DMS153 treated with DMSO at 0.1 percent for 48 hours (cell line): ENCODE measurements at regions not wholly inside any gene's neighbourhood (a gene's known extent, or its start where the extent isn't known, plus 50 kb on each side); places are given as distances from the start of the nearest gene placed in this dataset.
"Not testable (repeated sequence)": the region's sequence is repeated elsewhere in the genome, so short reads cannot be mapped to it uniquely, and the experiment has no call there.

Source experiments
- DNase-seq: peaks from one replicate; lab custom pipeline; 2025; ENCODE audit not compliant: unreplicated experiment; lab: John Stamatoyannopoulos, UW

- peak; percentile 48 for DNase-seq
Observed at GRCh38 chr13:86051134-86052103, 252.2 kb upstream of the SLITRK6 start.

DNA sequence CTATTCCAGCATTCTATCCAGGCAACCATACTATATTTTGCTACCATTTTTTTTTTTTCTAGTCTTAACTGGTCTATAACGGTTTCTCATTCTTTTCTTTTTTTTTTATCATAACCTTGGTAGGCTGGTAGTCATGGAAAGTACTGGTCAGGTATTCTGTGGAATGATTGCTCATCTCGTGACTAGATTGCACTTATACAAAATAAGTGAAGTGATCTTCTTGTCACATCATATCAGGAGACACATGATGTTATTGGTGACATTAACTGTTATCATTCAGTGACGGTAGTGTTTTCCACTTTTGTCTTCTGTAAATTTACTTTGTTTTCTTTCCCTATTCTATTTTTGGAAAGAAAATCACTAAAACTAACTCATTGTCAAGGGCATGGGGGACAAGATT is 239.3 kb upstream of the SLITRK6 start:
- no peak for DNase-seq

GRCh38 chr13:86020351-86021002 is 221.3 kb upstream of the SLITRK6 start:
- no peak for DNase-seq

DNA sequence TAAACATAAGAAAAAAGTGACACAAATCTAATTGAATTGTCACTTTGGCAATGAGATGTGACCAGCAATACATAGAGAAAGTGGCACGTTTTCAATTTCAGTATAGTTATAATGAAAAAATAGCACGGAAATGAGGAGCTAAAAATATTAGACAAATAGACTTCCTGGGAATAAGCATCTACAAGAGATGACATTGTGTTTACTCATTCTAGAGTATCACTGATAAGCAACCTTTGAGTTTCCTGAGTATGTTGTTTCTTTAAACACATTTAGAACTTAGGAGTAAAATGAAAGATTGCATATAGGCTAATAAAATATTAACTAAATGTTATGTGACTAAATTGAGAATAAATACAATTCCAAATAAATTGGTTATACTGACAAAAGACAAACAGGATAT is 207.1 kb upstream of the SLITRK6 start:
- DNase-seq = no peak

DNA sequence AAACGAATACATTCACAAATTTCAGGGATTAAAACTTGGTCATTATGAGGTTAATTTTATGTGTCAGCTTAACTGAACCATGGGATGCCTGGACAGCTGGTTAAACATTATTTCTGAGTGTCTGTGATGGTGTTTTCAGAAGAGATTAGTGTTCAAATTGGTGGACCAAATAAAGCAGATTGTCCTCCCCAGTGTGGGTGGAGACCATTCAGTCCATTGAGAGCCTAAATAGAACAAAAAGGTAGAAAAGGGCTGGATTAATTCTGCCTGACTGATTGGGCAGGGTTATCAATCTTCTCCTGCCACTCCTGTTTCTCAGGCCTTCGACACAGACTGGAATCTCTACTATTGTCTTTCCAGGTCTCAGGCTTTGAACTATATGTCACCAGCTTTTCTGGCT is 203.8 kb upstream of the SLITRK6 start:
- DNase-seq = no peak

DNA sequence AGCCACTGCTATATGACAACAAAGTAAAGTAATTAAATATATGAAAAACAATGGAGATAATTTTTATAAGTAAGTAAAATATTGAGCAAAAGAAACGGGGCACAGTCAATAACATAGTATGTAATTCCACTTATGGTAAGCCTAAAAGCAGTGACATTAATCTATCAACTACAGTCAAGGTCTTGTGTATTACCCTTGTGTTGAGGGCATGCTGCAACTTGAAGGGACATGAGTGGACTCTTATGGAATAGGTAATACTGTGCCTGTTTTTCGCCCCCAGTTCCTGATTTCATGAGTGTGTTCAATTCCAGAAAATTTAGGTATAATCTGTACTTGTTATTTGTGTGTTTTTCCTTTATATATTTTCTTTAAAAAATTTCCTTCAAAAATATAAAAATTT is 201.3 kb upstream of the SLITRK6 start:
- DNase-seq = no peak

DNA sequence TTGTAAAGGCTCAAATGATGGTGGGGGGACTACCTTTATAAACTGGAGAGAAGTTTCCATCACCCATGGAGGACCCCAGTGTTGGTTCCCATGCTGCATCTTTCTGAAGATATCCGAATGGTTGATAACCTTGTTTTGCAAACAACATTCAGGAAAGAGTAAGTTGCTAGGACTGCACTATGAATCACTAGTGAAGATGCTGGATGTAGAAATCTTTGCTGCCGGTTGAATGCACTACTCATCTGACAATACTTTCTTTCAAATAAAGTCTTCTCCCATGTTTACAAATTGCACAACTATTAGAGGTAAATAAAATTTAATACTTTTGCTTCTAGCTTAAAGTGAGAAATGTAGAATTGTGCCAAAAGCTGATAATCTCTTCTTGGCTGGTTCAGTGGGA is 198.4 kb upstream of the SLITRK6 start:
- DNase-seq = no peak

DNA sequence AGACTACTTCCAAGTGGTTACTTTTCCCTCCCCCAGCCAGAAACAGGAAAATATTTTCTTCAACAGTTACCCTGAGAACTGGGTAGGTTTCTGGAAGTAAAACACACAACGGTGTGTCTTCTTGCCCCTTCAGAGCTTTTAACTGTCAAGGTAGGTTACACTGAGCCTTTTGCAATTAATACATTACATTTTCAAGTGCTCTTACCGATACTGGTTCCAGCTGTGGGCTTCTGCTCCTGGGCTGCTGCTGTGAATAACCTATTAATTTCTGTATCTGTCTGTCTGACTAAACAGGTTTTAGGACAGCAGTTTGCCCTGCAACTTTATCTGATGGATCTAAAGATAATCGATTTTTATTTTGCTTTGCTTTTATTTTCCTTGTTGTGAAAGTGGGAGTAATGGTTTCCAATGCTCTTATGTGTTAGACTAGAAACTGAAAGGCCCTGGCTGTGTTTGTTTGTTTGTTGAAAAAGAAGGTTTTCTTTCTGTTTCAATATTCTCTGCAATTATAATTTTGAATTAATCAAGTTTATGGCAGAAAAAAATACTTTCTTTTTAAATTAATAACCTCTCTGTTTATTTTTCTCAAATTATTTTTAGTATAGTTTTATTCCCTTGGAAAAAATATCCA is 196.7 kb upstream of the SLITRK6 start:
- DNase-seq = no peak

DNA sequence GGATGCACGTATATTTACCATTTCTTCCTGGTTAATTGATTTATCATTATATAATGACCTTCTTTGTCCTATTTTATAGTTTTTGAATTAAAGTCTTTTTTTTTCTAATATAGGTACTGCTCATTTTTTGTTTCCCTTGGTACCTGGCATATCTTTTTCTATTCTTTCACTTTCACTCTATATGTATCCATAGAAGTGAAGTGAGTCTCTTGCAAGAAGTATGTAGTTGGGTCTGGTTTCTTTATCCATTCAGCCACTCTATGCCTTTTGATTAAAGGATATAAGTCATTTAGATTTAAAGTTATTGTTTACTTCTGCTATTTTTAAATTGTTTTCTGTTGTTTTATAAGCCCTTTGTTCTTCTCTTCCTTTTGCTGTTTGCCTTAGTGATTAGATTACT is 194.3 kb upstream of the SLITRK6 start:
- no peak for DNase-seq

DNA sequence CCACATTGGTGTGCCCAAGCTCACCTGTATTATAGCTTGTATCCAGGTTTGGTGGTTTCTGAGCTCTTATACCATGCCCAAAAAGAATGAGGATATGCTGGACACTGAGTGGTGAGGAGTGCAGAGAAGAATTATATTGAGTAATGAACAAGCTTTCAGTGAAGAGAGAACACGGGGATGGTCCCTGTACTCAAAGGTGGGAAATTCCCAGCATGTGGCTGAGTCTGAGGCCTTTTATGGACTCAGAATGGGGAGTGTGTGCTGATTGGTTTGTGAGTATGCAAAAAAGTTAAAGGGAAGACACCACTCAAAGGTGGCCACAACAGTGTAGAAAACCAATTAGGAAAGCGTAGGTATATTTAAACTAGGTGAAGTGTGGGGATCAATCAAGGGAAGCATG is 191.2 kb upstream of the SLITRK6 start:
- DNase-seq = no peak

DNA sequence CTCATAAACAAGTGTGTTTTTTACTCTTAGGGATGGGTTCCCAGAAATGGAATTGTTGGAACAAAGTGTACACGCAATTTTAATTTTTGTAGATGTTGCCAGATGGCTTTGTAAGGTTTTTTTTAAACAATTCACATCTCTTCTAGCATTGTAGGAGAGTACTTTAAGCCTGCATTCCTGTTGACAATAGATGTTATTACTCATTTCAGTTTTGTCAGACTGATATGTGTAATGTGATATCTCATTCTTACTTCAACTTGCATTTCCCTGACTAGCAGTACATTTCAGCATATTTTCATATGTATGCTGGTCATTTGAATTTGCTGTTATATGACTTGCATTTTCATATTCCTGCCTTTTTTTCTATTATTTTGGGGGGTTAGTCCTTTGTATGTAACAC is 186.6 kb upstream of the SLITRK6 start:
- DNase-seq = no peak

DNA sequence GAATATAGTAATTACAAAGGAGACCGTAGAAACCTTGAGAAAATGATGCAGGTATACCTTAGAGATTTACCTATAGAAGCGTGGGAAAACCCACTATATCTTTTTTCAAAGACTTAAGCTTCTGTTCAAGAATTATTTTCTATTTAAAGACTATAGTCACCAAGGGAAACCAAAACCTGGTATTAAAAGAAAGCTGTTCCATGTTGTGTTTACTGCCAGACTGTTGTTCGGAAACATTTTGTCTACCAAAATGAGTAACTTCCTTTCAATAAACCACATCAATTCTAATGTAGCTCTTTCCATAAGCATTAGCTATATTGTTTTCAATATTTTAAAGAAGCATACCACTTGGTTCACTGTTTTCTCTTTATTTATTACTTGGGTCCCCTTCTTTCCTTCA is 182.9 kb upstream of the SLITRK6 start:
- no peak for DNase-seq

DNA sequence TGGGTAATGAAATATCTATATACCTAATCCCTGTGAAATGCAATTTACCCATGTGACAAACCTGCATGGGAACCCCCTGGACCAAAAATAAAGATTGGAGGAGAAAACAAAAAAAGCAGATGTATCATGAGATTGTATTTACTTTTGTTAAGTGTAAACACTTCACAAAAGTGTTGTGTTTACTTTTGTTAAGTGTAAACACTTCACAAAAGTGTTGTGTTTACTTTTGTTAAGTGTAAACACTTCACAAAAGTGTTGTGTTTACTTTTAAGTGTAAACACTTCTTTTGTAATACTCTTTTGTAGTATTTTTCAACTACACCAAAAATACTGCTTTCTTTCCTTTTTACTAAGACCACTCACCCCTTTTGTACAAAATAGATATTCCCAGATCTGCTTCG is 181.2 kb upstream of the SLITRK6 start:
- not testable (repeated sequence) for DNase-seq

- DNase-seq = no peak
Observed at GRCh38 chr13:85976242-85976641, 177.0 kb upstream of the SLITRK6 start.

DNA sequence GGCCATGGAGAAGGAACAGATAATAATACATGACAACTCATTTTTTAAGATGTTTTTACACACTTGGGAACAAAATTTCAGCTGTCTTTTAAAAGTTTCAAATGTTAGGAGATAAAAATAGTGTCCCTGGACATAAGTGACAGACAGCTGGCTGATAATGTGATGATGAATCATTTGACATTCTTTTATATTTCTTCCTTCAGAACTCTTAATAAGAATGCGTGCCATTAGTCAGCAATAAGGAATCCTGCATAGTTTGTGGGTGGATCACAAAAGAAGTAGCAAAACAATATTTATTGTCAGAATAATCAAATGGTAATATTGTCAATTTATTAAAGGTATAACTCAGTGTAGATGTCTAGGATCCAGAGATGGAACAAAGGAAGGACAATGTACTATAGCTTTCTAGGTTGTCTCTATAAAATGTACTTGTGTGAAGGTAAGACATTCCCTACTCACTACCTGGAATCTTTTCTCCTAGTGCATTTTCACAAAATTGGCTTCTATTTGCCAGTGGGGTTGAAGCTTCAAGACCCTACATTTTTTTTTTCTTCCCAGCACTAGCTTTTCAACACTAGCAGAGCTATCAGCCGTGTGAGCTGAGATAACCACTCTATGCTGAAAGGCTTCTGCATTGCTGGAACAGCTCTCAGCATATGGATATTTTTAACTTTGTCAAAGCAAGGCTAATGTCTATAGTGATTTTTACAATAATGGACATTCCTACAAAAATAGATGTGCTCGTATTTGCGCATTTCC is 175.6 kb upstream of the SLITRK6 start:
- no peak for DNase-seq

DNA sequence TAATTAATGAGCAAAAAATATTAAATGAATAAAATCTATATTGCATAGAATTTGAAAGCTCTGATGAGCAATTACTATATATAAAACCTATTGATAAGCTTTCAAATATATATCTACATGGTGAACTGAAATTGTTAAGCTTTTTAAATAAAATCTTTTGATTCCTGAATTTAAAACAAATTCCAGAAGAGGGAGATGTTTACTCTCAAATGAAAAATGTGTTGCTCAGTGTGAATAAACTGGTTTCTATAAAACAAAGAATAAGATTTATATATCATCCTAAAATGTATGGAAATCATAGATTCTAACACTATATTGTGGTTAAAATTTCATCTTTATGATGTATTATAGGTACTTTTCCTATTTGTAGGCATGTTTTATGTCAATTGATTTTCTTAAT is 171.5 kb upstream of the SLITRK6 start:
- no peak for DNase-seq

DNA sequence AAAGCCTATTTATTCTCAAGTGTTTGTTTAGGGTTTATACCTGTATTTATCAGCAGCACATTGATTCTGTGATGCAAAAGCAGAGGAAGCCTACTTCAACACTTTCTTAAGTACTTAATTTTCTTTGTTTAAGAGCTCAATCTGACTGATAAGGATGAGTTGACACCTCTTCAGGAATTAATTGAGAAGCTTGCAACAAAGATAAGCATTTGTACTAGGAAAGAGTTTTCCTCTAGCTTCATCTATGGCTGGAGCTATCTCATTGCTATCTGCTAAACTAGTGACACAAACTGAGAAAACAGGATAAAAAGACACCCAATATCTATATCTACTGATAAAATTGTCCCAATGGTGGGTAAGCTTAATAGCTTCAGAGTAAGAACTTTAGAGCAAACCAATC is 170.1 kb upstream of the SLITRK6 start:
- no peak for DNase-seq

DNA sequence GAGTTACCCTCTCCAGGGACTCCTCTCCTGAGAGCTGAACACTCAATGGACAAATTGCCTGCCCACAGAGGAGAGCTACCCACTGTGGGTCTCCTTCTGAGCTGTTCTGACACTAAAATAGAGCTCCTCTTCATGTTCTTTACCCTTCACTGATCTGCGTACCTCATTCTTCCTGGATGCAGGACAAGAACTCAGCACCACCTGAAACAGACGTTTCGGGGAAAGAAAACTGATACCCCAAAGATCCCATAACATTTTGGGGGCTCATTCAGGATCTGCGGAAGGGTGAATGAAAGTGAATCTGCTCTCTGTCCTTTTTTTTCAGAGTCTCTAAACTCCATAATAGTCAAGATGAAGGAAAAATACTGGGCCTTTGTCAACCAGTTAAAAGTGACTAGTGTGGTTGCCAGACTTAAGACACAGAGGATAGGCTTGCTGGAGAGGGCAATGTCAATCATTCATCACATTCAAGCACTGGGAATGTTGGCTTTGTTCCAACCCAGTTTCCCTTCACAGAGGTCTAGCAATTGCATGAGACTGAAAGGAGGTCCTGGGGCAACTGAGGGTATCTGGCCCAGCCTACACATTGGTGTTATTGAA is 136.7 kb upstream of the SLITRK6 start:
- no peak for DNase-seq

GRCh38 chr13:85930108-85930507 is 130.9 kb upstream of the SLITRK6 start:
- no peak for DNase-seq

DNA sequence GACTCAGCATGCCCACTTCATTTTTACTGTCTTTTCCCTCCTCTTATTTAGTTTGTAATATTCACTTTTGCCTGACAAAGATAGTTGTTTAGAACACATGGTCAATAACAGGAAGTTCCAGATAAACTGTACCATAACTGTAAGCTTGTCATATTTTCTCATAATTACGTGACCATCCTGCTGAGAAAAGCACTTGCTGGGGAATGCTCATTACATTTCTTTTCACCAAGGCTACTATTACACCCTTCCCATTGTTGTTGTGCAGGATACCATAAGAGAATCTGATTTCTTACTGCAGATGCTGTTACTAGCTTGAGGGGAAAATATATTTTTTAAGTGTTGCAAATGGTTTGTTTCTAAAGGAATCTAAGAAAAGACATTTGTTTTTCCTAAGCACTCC is 111.7 kb upstream of the SLITRK6 start:
- DNase-seq = no peak

- DNase-seq = no peak
Observed at GRCh38 chr13:85900521-85900920, 101.3 kb upstream of the SLITRK6 start.
